Lung microvascular endothelial cell (primary cell): ENCODE measurements at regions not wholly inside any gene's neighbourhood (a gene's known extent, or its start where the extent isn't known, plus 50 kb on each side); places are given as distances from the start of the nearest gene placed in this dataset.

Experiments used
- DNase-seq, 2 donors: peaks; one replicate each; pipeline versions ENCODE4 v3.0.0 to v3.0.0-alpha.2; 2010; ENCODE audit warnings: low read depth in 2 of 2

GRCh38 chrX:40168480-40169011 lies 70.8 kb upstream of the BCOR start:
- no peak for DNase-seq

GRCh38 chrX:40167850-40168479 lies 70.2 kb upstream of the BCOR start:
- DNase-seq: peak; percentile 27 to 55

- no peak for DNase-seq
Observed at GRCh38 chrX:40167233-40167849, 69.6 kb upstream of the BCOR start.

GRCh38 chrX:40166582-40166981 lies 68.8 kb upstream of the BCOR start:
- no peak for DNase-seq

- DNase-seq: no peak
Observed at GRCh38 chrX:40165861-40166260, 68.1 kb upstream of the BCOR start.

GRCh38 chrX:40165206-40165605 lies 67.4 kb upstream of the BCOR start:
- no peak for DNase-seq

GRCh38 chrX:40164751-40165150 lies 67.0 kb upstream of the BCOR start:
- no peak for DNase-seq

- peak; percentile 43 to 59 for DNase-seq
Observed at GRCh38 chrX:40158036-40158706, 60.4 kb upstream of the BCOR start.

- no peak for DNase-seq
Observed at GRCh38 chrX:40157228-40158035, 59.7 kb upstream of the BCOR start.

GRCh38 chrX:40156470-40157227 lies 58.9 kb upstream of the BCOR start:
- DNase-seq: no peak

GRCh38 chrX:40155589-40156469 lies 58.1 kb upstream of the BCOR start:
- DNase-seq: peak in 1 of 2 donors; percentile 21

- peak; percentile 75 to 95 for DNase-seq
Observed at GRCh38 chrX:40154853-40155588, 57.3 kb upstream of the BCOR start.

- DNase-seq: peak in 1 of 2 donors; percentile 34
Observed at GRCh38 chrX:40154250-40154852, 56.6 kb upstream of the BCOR start.

GRCh38 chrX:40153345-40154249 lies 55.8 kb upstream of the BCOR start:
- peak; percentile 51 for DNase-seq

GRCh38 chrX:40152741-40153344 lies 55.1 kb upstream of the BCOR start:
- DNase-seq: peak in 1 of 2 donors; percentile 9

- DNase-seq: no peak
Observed at GRCh38 chrX:40152173-40152711, 54.5 kb upstream of the BCOR start.
